HCT116 (cell line): ENCODE measurements at regions not wholly inside any gene's neighbourhood (a gene's known extent, or its start where the extent isn't known, plus 50 kb on each side); places are given as distances from the start of the nearest gene placed in this dataset.

Experiments
- ATAC-seq: fragments of 200-7000 bp; cut with Tn5 transposase; 2 replicates; pipeline ENCODE4 v1.9.1; 2020; ENCODE audit warnings: mild to moderate bottlenecking, moderate library complexity
- BruUV-seq: library from RNA; stranded (reverse); fragments of 400-500 nt; replicated peaks from 2 replicates; lab custom pipeline; 2021; lab: Mats Ljungman, UMichigan
- CTCF ChIA-PET: fragments of 300-600 bp; sonication (Branson Sonifier 250); formaldehyde crosslinking; loops from one replicate; lab custom pipeline; 2021; ENCODE audit warnings: antibody characterized with exemption; lab: Charles Lee
- POLR2A ChIA-PET: fragments of 300-600, 350-600 bp; sonication (Branson Sonifier 250); formaldehyde crosslinking; loops from one replicate; lab custom pipeline; 2021; ENCODE audit warnings: antibody characterized with exemption; lab: Charles Lee
- RAD21 ChIA-PET, 2 experiments: fragments of 300-600 bp; sonication (Branson Sonifier 250); formaldehyde crosslinking; loops; one replicate each; lab custom pipeline; 2023; ENCODE audit warnings: low total read pairs in 2 of 2; ENCODE audit not compliant: uncharacterized antibody in 2 of 2, unreplicated experiment in 2 of 2, low non-redundant PET in 1 of 2; lab: Charles Lee
- DNase-seq: peaks from one replicate; pipeline ENCODE4 v3.0.0-alpha.2; 2010; ENCODE audit warnings: low read depth, low spot score
- H2AFZ ChIP-seq: fragments of 200-600 bp; shearing (Covaris generic), sonication (generic); 2 replicates; pipeline ENCODE4 v1.6.1; 2017; ENCODE audit warnings: low read depth, mixed run types, mixed read lengths, antibody characterized with exemption, low read length; ENCODE audit not compliant: poor library complexity, severe bottlenecking
- H3K27ac ChIP-seq: 2 replicates; pipeline ENCODE4 v1.5.1; 2012; ENCODE audit warnings: low read depth, low read length
- H3K27me3 ChIP-seq: fragments of 200-600 bp; sonication (generic); 2 replicates; pipeline ENCODE4 v1.6.1; 2016; ENCODE audit warnings: mixed run types, low read length, mixed read lengths; ENCODE audit not compliant: insufficient read depth
- H3K36me3 ChIP-seq, 2 experiments: fragments of 200-500 bp in 1 of 2; fragments of 200-600 bp in 1 of 2; sonication (Bioruptor generic) in 1 of 2; sonication (generic) in 1 of 2; 2 replicates each; pipeline versions ENCODE4 v1.5.1 to v1.6.1; 2014 to 2016; ENCODE audit warnings: low read length in 2 of 2, inconsistent platforms in 1 of 2, mixed read lengths in 1 of 2, mixed run types in 1 of 2; ENCODE audit not compliant: insufficient read depth in 2 of 2, control insufficient read depth in 1 of 2
- H3K4me1 ChIP-seq, 2 experiments: fragments of 200-600 bp in 1 of 2; sonication (generic) in 1 of 2; 2 replicates each; pipeline versions ENCODE4 v1.5.1 to v1.6.1; 2012 to 2017; ENCODE audit warnings: low read length in 2 of 2, inconsistent platforms in 1 of 2, mild to moderate bottlenecking in 1 of 2, mixed read lengths in 1 of 2, mixed run types in 1 of 2, moderate library complexity in 1 of 2; ENCODE audit not compliant: insufficient read depth in 2 of 2, control insufficient read depth in 1 of 2
- H3K4me2 ChIP-seq: fragments of 200-600 bp; sonication (generic); 2 replicates; pipeline ENCODE4 v1.6.1; 2017; ENCODE audit warnings: mixed run types, low read length, mixed read lengths
- H3K4me3 ChIP-seq, 2 experiments: fragments of 200-600 bp in 1 of 2; sonication (generic) in 1 of 2; replicated peaks in 1 of 2; 2 replicates each; pipeline ENCODE4 v1.5.1; 2011 to 2016; ENCODE audit warnings: low read length in 2 of 2, control low read depth in 1 of 2, low read depth in 1 of 2, mild to moderate bottlenecking in 1 of 2, mixed read lengths in 1 of 2, mixed run types in 1 of 2
- H3K79me2 ChIP-seq: fragments of 200-600 bp; sonication (generic); 2 replicates; pipeline ENCODE4 v1.6.1; 2017; ENCODE audit warnings: mild to moderate bottlenecking, mixed run types, low read length, moderate library complexity, mixed read lengths; ENCODE audit not compliant: insufficient read depth
- H3K9ac ChIP-seq: fragments of 200-600 bp; sonication (generic); 2 replicates; pipeline ENCODE4 v1.6.1; 2016; ENCODE audit warnings: low read length, mixed read lengths
- H3K9me2 ChIP-seq: fragments of 200-600 bp; sonication (generic), shearing (Covaris generic); 2 replicates; pipeline ENCODE4 v1.6.1; 2017; ENCODE audit warnings: mixed run types, mild to moderate bottlenecking, moderate library complexity; ENCODE audit not compliant: insufficient read depth
- H3K9me3 ChIP-seq, 2 experiments: fragments of 200-500 bp in 1 of 2; fragments of 200-600 bp in 1 of 2; sonication (Bioruptor generic) in 1 of 2; sonication (generic) in 1 of 2; 2 replicates each; pipeline ENCODE4 v1.6.1; 2014 to 2017; ENCODE audit warnings: low read length in 2 of 2, mixed read lengths in 2 of 2, inconsistent platforms in 1 of 2, low read depth in 1 of 2, mild to moderate bottlenecking in 1 of 2, mixed run types in 1 of 2, moderate library complexity in 1 of 2; ENCODE audit not compliant: control insufficient read depth in 1 of 2, insufficient read depth in 1 of 2
- H4K20me1 ChIP-seq: fragments of 200-600 bp; sonication (generic), shearing (Covaris generic); 2 replicates; pipeline ENCODE4 v1.6.1; 2017; ENCODE audit warnings: mixed run types, mild to moderate bottlenecking, moderate library complexity; ENCODE audit not compliant: insufficient read depth
- CBX3 ChIP-seq: IDR thresholded peaks from 2 replicates; pipeline ENCODE4 v1.6.1; 2012; ENCODE audit warnings: low read depth
- CEBPB ChIP-seq: IDR thresholded peaks from 2 replicates; pipeline ENCODE4 v1.6.1; 2012; ENCODE audit warnings: low read depth
- ELF1 ChIP-seq: IDR thresholded peaks from 2 replicates; pipeline ENCODE4 v1.6.1; 2012; ENCODE audit warnings: low read depth, borderline replicate concordance
- EZH2 ChIP-seq: fragments of 200-600 bp; sonication (generic); IDR thresholded peaks from 2 replicates; pipeline ENCODE4 v1.6.1; 2017; ENCODE audit warnings: antibody characterized with exemption, mixed run types
- EZH2phosphoT487 ChIP-seq: fragments of 200-600 bp; IDR thresholded peaks from 2 replicates; pipeline ENCODE4 v1.6.1; 2018; ENCODE audit warnings: antibody characterized with exemption, borderline replicate concordance
- JUND ChIP-seq: IDR thresholded peaks from 2 replicates; pipeline ENCODE4 v1.6.1; 2012
- MAX ChIP-seq: IDR thresholded peaks from 2 replicates; pipeline ENCODE4 v1.6.1; 2012
- POLR2A ChIP-seq: IDR thresholded peaks from 2 replicates; pipeline ENCODE4 v1.7.0; 2011; ENCODE audit warnings: borderline replicate concordance; ENCODE audit not compliant: insufficient read depth, insufficient read length; ENCODE audit errors: extremely low read depth
- RAD21 ChIP-seq: IDR thresholded peaks from 2 replicates; pipeline ENCODE4 v1.6.1; 2012; ENCODE audit warnings: low read depth, mild to moderate bottlenecking
- SIN3A ChIP-seq: IDR thresholded peaks from 2 replicates; pipeline ENCODE4 v1.6.1; 2012; ENCODE audit warnings: low read depth
- SP1 ChIP-seq: IDR thresholded peaks from 2 replicates; pipeline ENCODE4 v1.6.1; 2012; ENCODE audit warnings: low read depth
- SRF ChIP-seq: IDR thresholded peaks from 2 replicates; pipeline ENCODE4 v1.6.1; 2012; ENCODE audit warnings: low read depth
- TCF7L2 ChIP-seq: IDR thresholded peaks from 2 replicates; pipeline ENCODE4 v1.7.0; 2011; ENCODE audit warnings: borderline replicate concordance, inconsistent platforms; ENCODE audit not compliant: insufficient read depth, insufficient read length; ENCODE audit errors: extremely low read depth
- YY1 ChIP-seq: IDR thresholded peaks from 2 replicates; pipeline ENCODE4 v1.6.1; 2011; ENCODE audit warnings: low read length, low read depth, moderate library complexity, mild to moderate bottlenecking; ENCODE audit not compliant: insufficient replicate concordance; ENCODE audit errors: extremely low read depth
- ZNF274 ChIP-seq: fragments of 200-500 bp; sonication (Bioruptor generic); IDR thresholded peaks from 2 replicates; pipeline ENCODE4 v1.6.1; 2014; ENCODE audit warnings: mild to moderate bottlenecking, low read depth, low read length, inconsistent platforms
- intact Hi-C: fragments of 100-400 bp; cut with micrococcal nuclease; formaldehyde crosslinking; loops from 2 replicates; pipeline ENCODE4 v1.10.0; 2022
- TF ChIP-seq, protein P1 (sequence below): IDR thresholded peaks from 2 replicates; pipeline ENCODE4 v1.6.1; 2012
- TF ChIP-seq, protein P2 (sequence below), 3 experiments: fragments of 200-600 bp in 1 of 3; sonication (generic) in 1 of 3; IDR thresholded peaks in 2 of 3; conservative IDR thresholded peaks in 1 of 3; 2 replicates each; pipeline ENCODE4 v1.5.1; 2012 to 2017; ENCODE audit warnings: low read depth in 2 of 3, low read length in 2 of 3, antibody characterized with exemption in 1 of 3, borderline replicate concordance in 1 of 3, control low read depth in 1 of 3, mild to moderate bottlenecking in 1 of 3, mixed read lengths in 1 of 3, mixed run types in 1 of 3, moderate library complexity in 1 of 3; ENCODE audit not compliant: insufficient read depth in 1 of 3

DNA sequence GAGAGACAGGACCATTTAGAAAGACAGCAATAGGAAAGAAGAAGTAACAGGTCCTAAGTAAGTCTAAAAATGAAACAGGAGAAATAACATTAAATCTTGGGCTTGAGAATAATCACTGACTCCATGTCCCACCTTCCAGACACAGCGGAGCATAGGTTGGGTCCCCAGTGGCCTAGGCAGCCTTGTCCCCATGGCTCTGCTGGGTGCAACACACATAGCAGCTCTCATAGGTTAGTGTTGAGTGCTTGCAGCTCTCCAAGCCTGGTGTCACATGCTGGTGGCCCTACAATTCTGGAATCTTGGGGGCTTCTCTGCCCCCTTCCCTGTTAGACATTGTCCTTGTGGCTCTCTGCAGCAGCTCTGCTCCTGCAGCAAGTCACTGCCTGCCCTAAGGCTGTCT lies 952.8 kb upstream of the ADGRL2 start:
- CTCF ChIA-PET = no interaction called here
- intact Hi-C loops = no loop called here
- H3K9me3 ChIP-seq = no peaks in the 10 kb centered on the region

DNA sequence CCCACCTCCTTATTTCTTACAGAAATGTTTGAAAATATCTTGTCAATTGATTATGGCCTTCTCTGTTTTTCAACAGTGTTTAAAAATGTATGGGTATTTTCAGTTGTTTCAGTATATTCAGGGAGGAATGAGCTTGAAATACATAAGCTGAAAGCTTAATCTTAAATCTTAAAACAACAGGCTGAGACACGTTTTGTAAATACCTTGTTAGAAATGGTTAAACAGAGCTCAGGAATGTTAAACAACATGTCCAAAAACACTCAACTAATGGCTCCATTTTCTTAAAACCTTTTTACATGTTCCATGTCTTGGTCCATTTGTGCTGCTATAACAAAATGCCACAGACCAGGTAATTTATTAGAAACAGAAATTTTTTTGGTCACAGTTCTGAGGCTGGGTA lies 953.8 kb upstream of the ADGRL2 start:
- ChIA-PET RAD21 (no interaction called here), CTCF (no interaction called here), POLR2A (no interaction called here)
- Histone ChIP-seq H3K79me2 (no peaks in the 10 kb centered on the region), H3K27ac (no peak overlapping the region), H3K4me2 (no peak overlapping the region), H3K9ac (no peak overlapping the region), H3K9me2 (no peaks in the 10 kb centered on the region), H3K9me3 (no peaks in the 10 kb centered on the region; a peak in 1 of 4 replicates), H3K36me3 (no peaks in the 10 kb centered on the region), H4K20me1 (no peaks in the 10 kb centered on the region), H3K27me3 (no peaks in the 10 kb centered on the region), H3K4me1 (no peaks in the 10 kb centered on the region), H2AFZ (no peak overlapping the region), H3K4me3 (no peak overlapping the region)
- TF ChIP-seq ELF1 (no peak), RAD21 (no peak), ZNF274 (no peak), CEBPB (no peak), SRF (no peak), POLR2A (no peak), EZH2phosphoT487 (no peak), SIN3A (no peak)
- TF ChIP-seq, protein P1, sequence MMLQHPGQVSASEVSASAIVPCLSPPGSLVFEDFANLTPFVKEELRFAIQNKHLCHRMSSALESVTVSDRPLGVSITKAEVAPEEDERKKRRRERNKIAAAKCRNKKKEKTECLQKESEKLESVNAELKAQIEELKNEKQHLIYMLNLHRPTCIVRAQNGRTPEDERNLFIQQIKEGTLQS = no peak
- BruUV-seq = no TSS peak
- intact Hi-C loops = no loop called here
- no peak for DNase-seq
- ATAC-seq = no peak

More for the DNA sequence above, 952.8 kb upstream of the ADGRL2 start:
- no peaks in the 10 kb centered on the region for H3K27me3 ChIP-seq
- H4K20me1 ChIP-seq = no peaks in the 10 kb centered on the region
- no peaks in the 10 kb centered on the region for H3K4me1 ChIP-seq
- POLR2A ChIA-PET = no interaction called here
- RAD21 ChIA-PET = no interaction called here
- H2AFZ ChIP-seq = no peak overlapping the region
- H3K36me3 ChIP-seq = no peaks in the 10 kb centered on the region
- H3K27ac ChIP-seq = no peak overlapping the region
- H3K79me2 ChIP-seq = no peaks in the 10 kb centered on the region
- no peaks in the 10 kb centered on the region for H3K9me2 ChIP-seq
- no peak overlapping the region for H3K4me2 ChIP-seq
- no peak overlapping the region for H3K4me3 ChIP-seq
- BruUV-seq = no TSS peak
- no peak overlapping the region for H3K9ac ChIP-seq
- TF ChIP-seq EZH2 (no peak), SRF (no peak), JUND (no peak), YY1 (no peak), TCF7L2 (no peak), CBX3 (no peak), MAX (no peak), SP1 (no peak), SIN3A (no peak)
- TF ChIP-seq, protein P2, sequence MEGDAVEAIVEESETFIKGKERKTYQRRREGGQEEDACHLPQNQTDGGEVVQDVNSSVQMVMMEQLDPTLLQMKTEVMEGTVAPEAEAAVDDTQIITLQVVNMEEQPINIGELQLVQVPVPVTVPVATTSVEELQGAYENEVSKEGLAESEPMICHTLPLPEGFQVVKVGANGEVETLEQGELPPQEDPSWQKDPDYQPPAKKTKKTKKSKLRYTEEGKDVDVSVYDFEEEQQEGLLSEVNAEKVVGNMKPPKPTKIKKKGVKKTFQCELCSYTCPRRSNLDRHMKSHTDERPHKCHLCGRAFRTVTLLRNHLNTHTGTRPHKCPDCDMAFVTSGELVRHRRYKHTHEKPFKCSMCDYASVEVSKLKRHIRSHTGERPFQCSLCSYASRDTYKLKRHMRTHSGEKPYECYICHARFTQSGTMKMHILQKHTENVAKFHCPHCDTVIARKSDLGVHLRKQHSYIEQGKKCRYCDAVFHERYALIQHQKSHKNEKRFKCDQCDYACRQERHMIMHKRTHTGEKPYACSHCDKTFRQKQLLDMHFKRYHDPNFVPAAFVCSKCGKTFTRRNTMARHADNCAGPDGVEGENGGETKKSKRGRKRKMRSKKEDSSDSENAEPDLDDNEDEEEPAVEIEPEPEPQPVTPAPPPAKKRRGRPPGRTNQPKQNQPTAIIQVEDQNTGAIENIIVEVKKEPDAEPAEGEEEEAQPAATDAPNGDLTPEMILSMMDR (IDR thresholded peaks at IDR 0.05 in 2 of 3, conservative IDR thresholded peaks at IDR 0.05 in 1 of 3; ENCODE audit: borderline replicate concordance in 1 of 3, insufficient read depth in 1 of 3, low read depth in 2 of 3, low read length in 2 of 3) = no peak
- DNase-seq (no peak), ATAC-seq (no peak)
